ENCODE measurements at regions not wholly inside any gene's neighbourhood (a gene's known extent, or its start where the extent isn't known, plus 50 kb on each side); places are given as distances from the start of the nearest gene placed in this dataset.

DNA sequence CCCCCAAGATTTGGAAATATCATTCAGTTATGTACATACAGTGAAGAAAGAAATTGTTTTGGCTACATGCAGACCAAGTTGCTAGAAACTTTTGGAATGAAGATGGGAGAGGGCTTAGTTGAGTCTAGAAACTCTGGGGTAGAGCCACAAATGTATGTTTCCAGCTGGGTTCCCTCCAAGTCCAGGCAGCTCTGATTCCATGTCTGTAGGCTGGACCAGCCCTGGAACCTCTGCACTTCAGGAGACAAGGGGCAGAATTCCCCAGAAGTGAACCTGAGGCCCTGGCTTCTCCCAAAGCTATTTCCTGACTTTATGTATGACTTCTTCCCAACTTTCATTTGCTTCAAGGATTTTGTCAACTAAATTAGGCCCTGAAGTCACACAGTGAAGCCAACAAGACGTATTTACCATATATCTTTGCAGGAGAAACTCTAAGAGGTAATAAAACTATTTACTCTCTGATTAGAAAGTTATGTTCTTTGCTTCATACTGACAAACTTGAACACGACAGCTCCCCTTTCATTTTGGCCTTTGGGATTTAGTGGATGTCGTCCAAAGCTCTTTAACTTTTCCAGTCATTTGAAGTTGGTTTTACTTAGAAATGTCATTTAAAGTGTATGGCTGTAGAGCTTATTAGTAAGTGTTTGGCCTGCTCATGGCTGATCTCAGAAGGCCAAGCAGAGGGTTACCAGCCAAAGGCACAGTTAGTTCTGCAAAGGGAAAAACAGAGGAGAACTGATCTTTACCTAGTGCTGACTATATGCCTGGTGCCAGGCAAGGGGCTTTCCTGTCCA is 152.0 kb upstream of the SLC28A3 start:
- H3K27me3 ChIP-seq (ENCODE audit: insufficient read depth, low read length), result no peaks in the 10 kb centered on the region
- no peak overlapping the region for H3K27ac ChIP-seq (ENCODE audit: low read depth, low read length)
- H4K20me1 ChIP-seq (ENCODE audit: insufficient read depth, low read length), result no peaks in the 10 kb centered on the region
- H3K4me3 ChIP-seq (ENCODE audit: insufficient read depth, low read depth, low read length), result no peak overlapping the region
- Mint-ChIP-seq H3K9me3 (ENCODE audit: unreplicated experiment) (no peaks in the 10 kb centered on the region), H3K36me3 (ENCODE audit: low read depth, unreplicated experiment) (no peaks in the 10 kb centered on the region), H3K27me3 (ENCODE audit: low read depth, unreplicated experiment) (no peaks in the 10 kb centered on the region), H3K4me1 (ENCODE audit: low read depth, unreplicated experiment) (no peaks in the 10 kb centered on the region), H3K4me3 (ENCODE audit: unreplicated experiment) (no peak overlapping the region), H3K27ac (ENCODE audit: unreplicated experiment) (no peak overlapping the region)
- no peak overlapping the region for H3K4me2 ChIP-seq (ENCODE audit: low read length)
- H3K4me1 ChIP-seq (ENCODE audit: insufficient read depth, low read length), result no peaks in the 10 kb centered on the region
- no peak overlapping the region for H3K9ac ChIP-seq (ENCODE audit: low read length)
- H3K36me3 ChIP-seq (ENCODE audit: insufficient read depth, low read length), result no peaks in the 10 kb centered on the region
- no peaks in the 10 kb centered on the region for H3K9me3 ChIP-seq (ENCODE audit: insufficient read depth, low read depth, low read length)
- H3K79me2 ChIP-seq (ENCODE audit: insufficient read depth, low read length), result no peaks in the 10 kb centered on the region
- FAIRE-seq, result no peak
- no peak for DNase-seq (ENCODE audit: low read depth)
- no peak for TF ChIP-seq EZH2 (IDR thresholded peaks at IDR 0.05; ENCODE audit: insufficient read depth, low read length)
- TF ChIP-seq, protein P1, sequence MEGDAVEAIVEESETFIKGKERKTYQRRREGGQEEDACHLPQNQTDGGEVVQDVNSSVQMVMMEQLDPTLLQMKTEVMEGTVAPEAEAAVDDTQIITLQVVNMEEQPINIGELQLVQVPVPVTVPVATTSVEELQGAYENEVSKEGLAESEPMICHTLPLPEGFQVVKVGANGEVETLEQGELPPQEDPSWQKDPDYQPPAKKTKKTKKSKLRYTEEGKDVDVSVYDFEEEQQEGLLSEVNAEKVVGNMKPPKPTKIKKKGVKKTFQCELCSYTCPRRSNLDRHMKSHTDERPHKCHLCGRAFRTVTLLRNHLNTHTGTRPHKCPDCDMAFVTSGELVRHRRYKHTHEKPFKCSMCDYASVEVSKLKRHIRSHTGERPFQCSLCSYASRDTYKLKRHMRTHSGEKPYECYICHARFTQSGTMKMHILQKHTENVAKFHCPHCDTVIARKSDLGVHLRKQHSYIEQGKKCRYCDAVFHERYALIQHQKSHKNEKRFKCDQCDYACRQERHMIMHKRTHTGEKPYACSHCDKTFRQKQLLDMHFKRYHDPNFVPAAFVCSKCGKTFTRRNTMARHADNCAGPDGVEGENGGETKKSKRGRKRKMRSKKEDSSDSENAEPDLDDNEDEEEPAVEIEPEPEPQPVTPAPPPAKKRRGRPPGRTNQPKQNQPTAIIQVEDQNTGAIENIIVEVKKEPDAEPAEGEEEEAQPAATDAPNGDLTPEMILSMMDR (IDR thresholded peaks at IDR 0.05; ENCODE audit: insufficient read depth, low read depth, low read length), result no peak
- no peak overlapping the region for H2AFZ ChIP-seq (ENCODE audit: low read depth, low read length)

GRCh38 chr9:84493284-84493947 is 152.9 kb upstream of the SLC28A3 start:
- H3K9me3 ChIP-seq (ENCODE audit: insufficient read depth, low read depth, low read length), result no peaks in the 10 kb centered on the region
- H3K27me3 ChIP-seq (ENCODE audit: insufficient read depth, low read length), result no peaks in the 10 kb centered on the region
- H3K36me3 ChIP-seq (ENCODE audit: insufficient read depth, low read length), result no peaks in the 10 kb centered on the region
- no peaks in the 10 kb centered on the region for H3K4me1 ChIP-seq (ENCODE audit: insufficient read depth, low read length)
- Mint-ChIP-seq H3K4me1 (ENCODE audit: low read depth, unreplicated experiment) (no peaks in the 10 kb centered on the region), H3K36me3 (ENCODE audit: low read depth, unreplicated experiment) (no peaks in the 10 kb centered on the region), H3K4me3 (ENCODE audit: unreplicated experiment) (no peak overlapping the region), H3K9me3 (ENCODE audit: unreplicated experiment) (no peaks in the 10 kb centered on the region), H3K27me3 (ENCODE audit: low read depth, unreplicated experiment) (no peaks in the 10 kb centered on the region), H3K27ac (ENCODE audit: unreplicated experiment) (no peak overlapping the region)
- H3K27ac ChIP-seq (ENCODE audit: low read depth, low read length), result no peak overlapping the region
- FAIRE-seq (no peak), DNase-seq (ENCODE audit: low read depth) (no peak)
- no peak overlapping the region for H2AFZ ChIP-seq (ENCODE audit: low read depth, low read length)
- H4K20me1 ChIP-seq (ENCODE audit: insufficient read depth, low read length), result no peaks in the 10 kb centered on the region
- no peak overlapping the region for H3K4me2 ChIP-seq (ENCODE audit: low read length)
- TF ChIP-seq, protein P1 (IDR thresholded peaks at IDR 0.05; ENCODE audit: insufficient read depth, low read depth, low read length), result no peak
- TF ChIP-seq EZH2 (IDR thresholded peaks at IDR 0.05; ENCODE audit: insufficient read depth, low read length), result no peak
- no peaks in the 10 kb centered on the region for H3K79me2 ChIP-seq (ENCODE audit: insufficient read depth, low read length)
- no peak overlapping the region for H3K4me3 ChIP-seq (ENCODE audit: insufficient read depth, low read depth, low read length)
- H3K9ac ChIP-seq (ENCODE audit: low read length), result no peak overlapping the region
